HCT116 (cell line): ENCODE measurements at regions not wholly inside any gene's neighbourhood (a gene's known extent, or its start where the extent isn't known, plus 50 kb on each side); places are given as distances from the start of the nearest gene placed in this dataset.

ENCODE experiments used
- ATAC-seq: fragments of 200-7000 bp; cut with Tn5 transposase; 2 replicates; pipeline ENCODE4 v1.9.1; 2020; ENCODE audit warnings: mild to moderate bottlenecking, moderate library complexity
- BruUV-seq: library from RNA; stranded (reverse); fragments of 400-500 nt; replicated peaks from 2 replicates; lab custom pipeline; 2021; lab: Mats Ljungman, UMichigan
- CTCF ChIA-PET: fragments of 300-600 bp; sonication (Branson Sonifier 250); formaldehyde crosslinking; loops from one replicate; lab custom pipeline; 2021; ENCODE audit warnings: antibody characterized with exemption; lab: Charles Lee
- POLR2A ChIA-PET: fragments of 300-600, 350-600 bp; sonication (Branson Sonifier 250); formaldehyde crosslinking; loops from one replicate; lab custom pipeline; 2021; ENCODE audit warnings: antibody characterized with exemption; lab: Charles Lee
- RAD21 ChIA-PET, 2 experiments: fragments of 300-600 bp; sonication (Branson Sonifier 250); formaldehyde crosslinking; loops; one replicate each; lab custom pipeline; 2023; ENCODE audit warnings: low total read pairs in 2 of 2; ENCODE audit not compliant: uncharacterized antibody in 2 of 2, unreplicated experiment in 2 of 2, low non-redundant PET in 1 of 2; lab: Charles Lee
- DNase-seq: peaks from one replicate; pipeline ENCODE4 v3.0.0-alpha.2; 2010; ENCODE audit warnings: low read depth, low spot score
- H2AFZ ChIP-seq: fragments of 200-600 bp; shearing (Covaris generic), sonication (generic); 2 replicates; pipeline ENCODE4 v1.6.1; 2017; ENCODE audit warnings: low read depth, mixed run types, mixed read lengths, antibody characterized with exemption, low read length; ENCODE audit not compliant: poor library complexity, severe bottlenecking
- H3K27ac ChIP-seq: 2 replicates; pipeline ENCODE4 v1.5.1; 2012; ENCODE audit warnings: low read depth, low read length
- H3K27me3 ChIP-seq: fragments of 200-600 bp; sonication (generic); 2 replicates; pipeline ENCODE4 v1.6.1; 2016; ENCODE audit warnings: mixed run types, low read length, mixed read lengths; ENCODE audit not compliant: insufficient read depth
- H3K36me3 ChIP-seq, 2 experiments: fragments of 200-500 bp in 1 of 2; fragments of 200-600 bp in 1 of 2; sonication (Bioruptor generic) in 1 of 2; sonication (generic) in 1 of 2; 2 replicates each; pipeline versions ENCODE4 v1.5.1 to v1.6.1; 2014 to 2016; ENCODE audit warnings: low read length in 2 of 2, inconsistent platforms in 1 of 2, mixed read lengths in 1 of 2, mixed run types in 1 of 2; ENCODE audit not compliant: insufficient read depth in 2 of 2, control insufficient read depth in 1 of 2
- H3K4me1 ChIP-seq, 2 experiments: fragments of 200-600 bp in 1 of 2; sonication (generic) in 1 of 2; 2 replicates each; pipeline versions ENCODE4 v1.5.1 to v1.6.1; 2012 to 2017; ENCODE audit warnings: low read length in 2 of 2, inconsistent platforms in 1 of 2, mild to moderate bottlenecking in 1 of 2, mixed read lengths in 1 of 2, mixed run types in 1 of 2, moderate library complexity in 1 of 2; ENCODE audit not compliant: insufficient read depth in 2 of 2, control insufficient read depth in 1 of 2
- H3K4me2 ChIP-seq: fragments of 200-600 bp; sonication (generic); 2 replicates; pipeline ENCODE4 v1.6.1; 2017; ENCODE audit warnings: mixed run types, low read length, mixed read lengths
- H3K4me3 ChIP-seq, 2 experiments: fragments of 200-600 bp in 1 of 2; sonication (generic) in 1 of 2; replicated peaks in 1 of 2; 2 replicates each; pipeline ENCODE4 v1.5.1; 2011 to 2016; ENCODE audit warnings: low read length in 2 of 2, control low read depth in 1 of 2, low read depth in 1 of 2, mild to moderate bottlenecking in 1 of 2, mixed read lengths in 1 of 2, mixed run types in 1 of 2
- H3K79me2 ChIP-seq: fragments of 200-600 bp; sonication (generic); 2 replicates; pipeline ENCODE4 v1.6.1; 2017; ENCODE audit warnings: mild to moderate bottlenecking, mixed run types, low read length, moderate library complexity, mixed read lengths; ENCODE audit not compliant: insufficient read depth
- H3K9ac ChIP-seq: fragments of 200-600 bp; sonication (generic); 2 replicates; pipeline ENCODE4 v1.6.1; 2016; ENCODE audit warnings: low read length, mixed read lengths
- H3K9me2 ChIP-seq: fragments of 200-600 bp; sonication (generic), shearing (Covaris generic); 2 replicates; pipeline ENCODE4 v1.6.1; 2017; ENCODE audit warnings: mixed run types, mild to moderate bottlenecking, moderate library complexity; ENCODE audit not compliant: insufficient read depth
- H3K9me3 ChIP-seq, 2 experiments: fragments of 200-500 bp in 1 of 2; fragments of 200-600 bp in 1 of 2; sonication (Bioruptor generic) in 1 of 2; sonication (generic) in 1 of 2; 2 replicates each; pipeline ENCODE4 v1.6.1; 2014 to 2017; ENCODE audit warnings: low read length in 2 of 2, mixed read lengths in 2 of 2, inconsistent platforms in 1 of 2, low read depth in 1 of 2, mild to moderate bottlenecking in 1 of 2, mixed run types in 1 of 2, moderate library complexity in 1 of 2; ENCODE audit not compliant: control insufficient read depth in 1 of 2, insufficient read depth in 1 of 2
- H4K20me1 ChIP-seq: fragments of 200-600 bp; sonication (generic), shearing (Covaris generic); 2 replicates; pipeline ENCODE4 v1.6.1; 2017; ENCODE audit warnings: mixed run types, mild to moderate bottlenecking, moderate library complexity; ENCODE audit not compliant: insufficient read depth
- CEBPB ChIP-seq: IDR thresholded peaks from 2 replicates; pipeline ENCODE4 v1.6.1; 2012; ENCODE audit warnings: low read depth
- EGR1 ChIP-seq: IDR thresholded peaks from 2 replicates; pipeline ENCODE4 v1.6.1; 2012; ENCODE audit warnings: low read depth
- FOSL1 ChIP-seq: IDR thresholded peaks from 2 replicates; pipeline ENCODE4 v1.6.1; 2012; ENCODE audit warnings: low read depth
- POLR2A ChIP-seq: IDR thresholded peaks from 2 replicates; pipeline ENCODE4 v1.7.0; 2011; ENCODE audit warnings: borderline replicate concordance; ENCODE audit not compliant: insufficient read depth, insufficient read length; ENCODE audit errors: extremely low read depth
- RAD21 ChIP-seq: IDR thresholded peaks from 2 replicates; pipeline ENCODE4 v1.6.1; 2012; ENCODE audit warnings: low read depth, mild to moderate bottlenecking
- REST ChIP-seq: IDR thresholded peaks from 2 replicates; pipeline ENCODE4 v1.6.1; 2012; ENCODE audit warnings: low read depth
- SP1 ChIP-seq: IDR thresholded peaks from 2 replicates; pipeline ENCODE4 v1.6.1; 2012; ENCODE audit warnings: low read depth
- YY1 ChIP-seq: IDR thresholded peaks from 2 replicates; pipeline ENCODE4 v1.6.1; 2011; ENCODE audit warnings: low read length, low read depth, moderate library complexity, mild to moderate bottlenecking; ENCODE audit not compliant: insufficient replicate concordance; ENCODE audit errors: extremely low read depth
- ZBTB33 ChIP-seq: IDR thresholded peaks from 2 replicates; pipeline ENCODE4 v1.6.1; 2011; ENCODE audit warnings: mild to moderate bottlenecking, low read length, moderate library complexity; ENCODE audit not compliant: insufficient replicate concordance; ENCODE audit errors: extremely low read depth
- ZNF274 ChIP-seq: fragments of 200-500 bp; sonication (Bioruptor generic); IDR thresholded peaks from 2 replicates; pipeline ENCODE4 v1.6.1; 2014; ENCODE audit warnings: mild to moderate bottlenecking, low read depth, low read length, inconsistent platforms
- intact Hi-C: fragments of 100-400 bp; cut with micrococcal nuclease; formaldehyde crosslinking; loops from 2 replicates; pipeline ENCODE4 v1.10.0; 2022

GRCh38 chr5:56676091-56676768, 139.1 kb upstream of the MAP3K1 start:
- H4K20me1 ChIP-seq, result no peaks in the 10 kb centered on the region
- BruUV-seq, result no TSS peak
- peak overlapping the region; percentile 70 for H2AFZ ChIP-seq
- ChIA-PET CTCF (no interaction called here), POLR2A (no interaction called here), RAD21 (no interaction called here)
- ATAC-seq (peak; percentile 95), DNase-seq (peak; percentile 56)
- H3K27ac ChIP-seq, result no peak overlapping the region
- H3K79me2 ChIP-seq, result no peaks in the 10 kb centered on the region
- TF ChIP-seq ZNF274 (no peak), FOSL1 (peak; percentile 15; the same call in 1 of the 2 replicates), POLR2A (no peak), YY1 (no peak), REST (no peak), SP1 (0 out of 2 replicates have a peak, but pooled peaks have one; percentile 19), EGR1 (no peak), ZBTB33 (no peak), CEBPB (no peak), RAD21 (no peak)
- no peaks in the 10 kb centered on the region for H3K9me3 ChIP-seq
- H3K4me1 ChIP-seq, result peaks cover 9 to 19% of the 10 kb centered on the region in 2 experiments; a peak in 3 of 4 replicates
- no peak overlapping the region for H3K9ac ChIP-seq
- H3K9me2 ChIP-seq, result no peaks in the 10 kb centered on the region
- peak overlapping the region; percentile 29; the same call in 1 of the 2 replicates for H3K4me2 ChIP-seq
- H3K4me3 ChIP-seq, result no peak overlapping the region
- intact Hi-C loops, result no loop called here
- no peaks in the 10 kb centered on the region for H3K36me3 ChIP-seq
- no peaks in the 10 kb centered on the region for H3K27me3 ChIP-seq
